ENCODE measurements at regions not wholly inside any gene's neighbourhood (a gene's known extent, or its start where the extent isn't known, plus 50 kb on each side); places are given as distances from the start of the nearest gene placed in this dataset.

GRCh38 chr6:37551446-37551845 is 51.8 kb upstream of the CCDC167 start:
- ATAC-seq (no peak), DNase-seq (no peak)
- no peak overlapping the region for H3K27ac ChIP-seq
- H3K4me3 ChIP-seq, result no peak overlapping the region
- WGBS, 2 donors, result 81 to 82% methylated on average over 3 of the region's 3 CpGs
- intact Hi-C loops (cut with DNase I), result no loop called here
- H3K4me1 ChIP-seq, result peaks cover 0 to 21% (median 7%) of the 10 kb centered on the region in 9 donors
- H3K36me3 ChIP-seq, result no peaks in the 10 kb centered on the region
- peaks cover 0 to 27% (median 0%) of the 10 kb centered on the region in 7 donors for H3K27me3 ChIP-seq
- TF ChIP-seq CTCF (IDR thresholded peaks at IDR 0.05), result no peak
- no peaks in the 10 kb centered on the region for H3K9me3 ChIP-seq

GRCh38 chr6:37551002-37551401 is 51.3 kb upstream of the CCDC167 start:
- no peak overlapping the region for H3K27ac ChIP-seq
- no peaks in the 10 kb centered on the region for H3K9me3 ChIP-seq
- TF ChIP-seq CTCF (IDR thresholded peaks at IDR 0.05), result no peak
- intact Hi-C loops (cut with DNase I), result no loop called here
- H3K4me3 ChIP-seq, result no peak overlapping the region
- H3K27me3 ChIP-seq, result peaks cover 0 to 27% (median 0%) of the 10 kb centered on the region in 7 donors
- 59 to 65% methylated on average over 3 of the region's 3 CpGs for WGBS, 2 donors
- ATAC-seq (no peak), DNase-seq (no peak)
- H3K36me3 ChIP-seq, result no peaks in the 10 kb centered on the region
- H3K4me1 ChIP-seq, result peaks cover 0 to 21% (median 7%) of the 10 kb centered on the region in 9 donors

GRCh38 chr6:37550191-37550831 is 50.6 kb upstream of the CCDC167 start:
- Histone ChIP-seq H3K27me3 (peaks cover 0 to 29% (median 0%) of the 10 kb centered on the region in 7 donors), H3K36me3 (no peaks in the 10 kb centered on the region), H3K4me1 (peaks cover 0 to 21% (median 7%) of the 10 kb centered on the region in 9 donors), H3K4me3 (no peak overlapping the region), H3K9me3 (no peaks in the 10 kb centered on the region), H3K27ac (no peak overlapping the region)
- TF ChIP-seq CTCF (IDR thresholded peaks at IDR 0.05), result no peak
- 88 to 90% methylated on average over 12 of the region's 12 CpGs for WGBS, 2 donors
- ATAC-seq (peak in 1 of 8 donors; percentile 57), DNase-seq (no peak)
- intact Hi-C loops (cut with DNase I), result no loop called here

GRCh38 chr6:37549558-37549957 is 49.9 kb upstream of the CCDC167 start:
- Histone ChIP-seq H3K4me1 (peaks cover 0 to 21% (median 7%) of the 10 kb centered on the region in 9 donors), H3K27me3 (peaks cover 0 to 31% (median 0%) of the 10 kb centered on the region in 7 donors), H3K4me3 (no peak overlapping the region), H3K27ac (no peak overlapping the region), H3K36me3 (no peaks in the 10 kb centered on the region), H3K9me3 (no peaks in the 10 kb centered on the region)
- no peak for TF ChIP-seq CTCF (IDR thresholded peaks at IDR 0.05)
- 91 to 93% methylated on average over 11 of the region's 11 CpGs for WGBS, 2 donors
- intact Hi-C loops (cut with DNase I), result no loop called here
- DNase-seq (no peak), ATAC-seq (no peak)

Small RNA genes in the stretch of these regions (microRNA-seq; reads per million reads assigned to microRNA genes)
- 0 reads per million in 2 donors for gene MIR4462

Data from heart right ventricle (tissue), 16 donors.